NCI-H146 treated with DMSO at 0.1 percent for 48 hours (cell line): ENCODE measurements at regions not wholly inside any gene's neighbourhood (a gene's known extent, or its start where the extent isn't known, plus 50 kb on each side); places are given as distances from the start of the nearest gene placed in this dataset.
"Not testable (repeated sequence)": the region's sequence is repeated elsewhere in the genome, so short reads cannot be mapped to it uniquely, and the experiment has no call there.

Experiments used
- DNase-seq: peaks from one replicate; lab custom pipeline; 2025; ENCODE audit not compliant: unreplicated experiment; lab: John Stamatoyannopoulos, UW

DNA sequence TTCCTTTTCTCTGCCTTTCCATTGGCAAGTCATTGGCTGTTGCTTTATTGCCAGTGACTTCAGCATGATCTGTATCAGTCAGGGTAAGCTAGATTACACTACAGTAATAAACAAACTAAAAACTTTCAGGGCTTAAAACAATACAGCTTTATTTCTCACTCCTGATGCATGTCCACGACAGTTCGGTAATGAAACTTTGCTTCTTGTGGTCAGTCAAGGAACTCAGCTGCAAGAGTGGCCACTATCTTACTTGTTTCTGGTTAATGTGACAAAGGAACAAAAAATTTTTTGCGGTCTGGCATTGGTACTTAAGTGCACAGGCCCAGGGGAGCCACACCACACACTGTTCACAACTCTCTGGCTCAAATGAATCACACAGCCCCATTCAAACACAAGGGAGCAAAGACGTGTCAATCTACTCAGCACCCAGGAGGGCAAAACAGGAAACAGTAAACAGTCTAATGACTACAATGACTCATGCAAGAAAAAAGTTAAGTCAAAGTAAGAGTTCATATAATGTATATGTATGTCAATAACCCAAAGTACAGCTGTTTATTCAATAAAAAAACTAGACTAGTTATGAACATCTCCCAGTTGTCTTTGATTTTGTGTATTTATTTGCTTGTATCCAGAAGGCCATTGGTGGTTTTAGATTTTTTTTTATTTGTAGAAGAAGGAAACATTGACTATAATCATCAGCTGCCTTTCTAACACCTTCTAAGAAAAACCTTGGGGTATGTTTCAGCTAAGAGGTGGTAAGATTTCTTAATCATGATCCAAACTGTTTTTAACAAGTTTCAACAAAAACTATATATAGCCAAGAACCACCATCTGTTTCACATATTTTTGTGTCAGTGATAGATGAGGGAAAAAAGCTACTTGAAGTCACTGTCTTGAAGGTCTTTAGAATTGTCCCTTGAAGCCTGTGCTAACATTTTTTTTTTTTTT, 134.4 kb upstream of the FAM3C start:
- no peak for DNase-seq

- DNase-seq = no peak
Measured at GRCh38 chr7:121529003-121529402, 132.9 kb upstream of the FAM3C start.

DNA sequence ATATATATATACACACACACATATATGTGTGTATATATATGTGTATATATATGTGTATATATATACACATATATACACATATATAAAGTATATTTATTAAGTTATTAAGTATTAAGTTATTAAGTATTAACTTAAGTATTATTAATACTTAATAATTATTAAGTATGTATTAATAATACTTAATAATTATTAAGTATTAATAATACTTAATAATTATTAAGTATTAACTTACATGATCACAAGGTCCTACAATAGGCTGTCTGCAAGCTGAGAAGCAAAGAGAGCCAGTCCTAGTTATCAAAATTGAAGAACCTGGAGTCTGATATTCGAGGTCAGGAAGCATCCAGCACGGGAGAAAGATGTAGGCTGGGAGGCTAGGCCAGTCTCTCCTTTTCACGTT, 130.1 kb upstream of the FAM3C start:
- not testable (repeated sequence) for DNase-seq

GRCh38 chr7:121525155-121525819, 129.2 kb upstream of the FAM3C start:
- no peak for DNase-seq

DNA sequence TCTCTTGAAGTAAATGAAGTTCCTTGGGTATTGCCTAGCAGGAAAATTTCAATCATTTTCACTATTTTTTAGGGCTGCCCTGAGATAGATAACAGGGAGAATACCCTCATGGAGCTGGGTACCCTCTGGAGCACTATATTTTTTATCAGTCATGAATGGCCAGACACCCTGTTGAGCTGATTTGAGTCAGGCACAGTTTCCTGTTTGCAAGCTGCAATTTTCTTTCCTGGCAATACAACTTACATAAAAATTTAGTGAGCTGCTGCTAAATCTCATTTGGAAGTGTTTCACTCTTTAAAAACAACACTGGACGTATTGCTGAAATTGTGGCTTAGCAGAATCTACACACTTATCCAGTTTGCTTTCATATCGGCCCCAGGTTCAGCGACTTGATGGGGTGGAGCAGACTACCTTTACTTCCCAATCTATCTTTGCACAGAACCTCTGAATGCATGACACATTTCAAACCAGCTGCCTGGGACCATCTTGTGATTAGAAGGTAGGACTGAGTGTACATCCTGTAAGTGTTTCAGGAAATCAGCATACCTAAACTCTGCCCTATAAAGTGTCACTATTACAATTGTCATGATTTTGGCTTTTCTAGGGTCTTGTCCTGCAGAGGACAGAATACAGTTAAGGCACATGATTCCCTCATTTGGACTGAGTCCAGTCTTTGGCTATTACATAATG, 125.7 kb upstream of the FAM3C start:
- no peak for DNase-seq

DNA sequence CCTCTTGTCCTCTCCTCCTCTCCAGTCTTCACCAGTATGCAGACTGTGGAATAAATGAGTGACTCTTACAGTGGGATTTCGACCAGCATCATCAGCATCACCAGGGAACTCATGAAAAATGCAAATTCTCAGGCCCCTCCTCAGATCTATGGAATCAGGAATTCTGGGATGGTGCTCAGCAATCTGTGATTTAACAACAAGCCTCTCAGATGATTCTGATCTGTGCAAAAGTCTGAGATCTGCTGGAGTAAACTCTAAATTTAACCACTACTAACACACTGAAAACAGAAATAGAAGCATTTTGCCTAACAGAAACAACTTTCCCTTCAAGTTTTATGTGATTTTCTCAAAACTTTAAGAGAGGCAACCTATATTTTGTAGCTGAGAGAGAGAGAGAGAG, 124.8 kb upstream of the FAM3C start:
- DNase-seq = no peak

DNA sequence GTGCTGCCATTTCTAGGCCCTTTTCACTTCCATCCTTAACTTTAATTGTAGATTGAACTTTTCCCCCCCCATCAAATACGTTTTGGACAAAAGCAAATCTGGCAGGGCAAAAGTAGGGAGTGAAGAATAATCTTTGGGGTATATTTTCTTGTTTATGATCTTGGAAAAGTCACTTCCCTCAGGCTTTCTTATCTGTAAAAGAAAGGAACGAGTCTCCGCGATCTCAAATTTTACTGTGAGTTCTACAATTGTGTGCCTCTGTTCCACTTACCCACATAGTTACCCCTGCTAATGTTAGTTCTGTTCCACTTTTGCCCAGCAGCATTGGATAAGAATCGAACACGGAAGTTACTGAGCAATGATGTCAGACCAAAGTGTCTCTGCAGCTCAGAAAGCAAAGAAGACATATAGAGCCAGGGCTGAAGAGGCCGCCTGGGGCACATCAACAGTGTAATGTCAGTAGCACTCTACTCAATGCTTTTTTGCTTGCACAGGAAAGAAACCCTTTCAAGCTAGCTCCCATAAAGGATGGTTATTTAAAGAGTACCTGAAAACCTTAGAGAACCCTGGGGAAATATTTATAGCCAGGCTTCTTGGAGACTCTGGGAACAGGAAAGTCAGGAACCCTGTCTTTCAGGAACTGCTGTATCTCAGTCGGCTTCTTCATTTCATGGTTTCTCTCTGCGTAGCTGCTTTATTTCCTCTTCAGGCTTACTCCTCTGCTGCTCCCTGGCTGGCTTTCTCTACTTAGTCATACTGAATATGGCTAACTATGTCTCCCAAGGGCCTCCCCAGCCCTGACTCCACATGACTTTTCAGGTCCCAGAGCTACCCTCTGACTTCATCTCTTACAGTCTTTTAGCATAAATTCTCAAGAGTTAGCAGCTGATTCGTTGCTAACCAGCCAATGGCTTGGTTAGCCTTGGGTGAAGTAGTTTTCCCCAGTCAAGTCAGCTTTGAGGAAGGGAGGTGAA, 123.7 kb upstream of the FAM3C start:
- DNase-seq = no peak

- DNase-seq = no peak
Measured at GRCh38 chr7:121517591-121517990, 121.5 kb upstream of the FAM3C start.

GRCh38 chr7:121516821-121517220, 120.7 kb upstream of the FAM3C start:
- no peak for DNase-seq

GRCh38 chr7:121515630-121516401, 119.7 kb upstream of the FAM3C start:
- no peak for DNase-seq

DNA sequence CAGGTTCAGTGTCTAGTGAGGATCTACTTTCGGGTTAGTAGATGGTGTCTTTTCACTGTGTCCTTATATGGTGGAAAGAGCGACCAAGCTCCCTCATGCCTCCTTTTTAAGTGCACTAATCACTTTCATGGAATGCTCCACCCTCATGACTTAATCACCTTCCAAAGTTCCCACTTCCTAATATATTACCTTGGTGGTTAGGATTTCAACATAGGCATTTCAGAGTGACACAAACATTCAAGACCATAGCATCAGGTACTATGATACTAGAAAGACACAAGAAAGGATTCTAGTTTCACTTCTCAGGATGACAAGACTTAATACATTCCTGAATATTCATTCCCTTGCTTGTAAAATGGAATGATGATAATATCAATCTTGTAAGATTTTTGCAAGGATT, 119.1 kb upstream of the FAM3C start:
- no peak for DNase-seq

GRCh38 chr7:121513105-121513504, 117.0 kb upstream of the FAM3C start:
- no peak for DNase-seq

GRCh38 chr7:121510858-121511482, 114.9 kb upstream of the FAM3C start:
- no peak for DNase-seq

GRCh38 chr7:121510302-121510701, 114.2 kb upstream of the FAM3C start:
- no peak for DNase-seq

DNA sequence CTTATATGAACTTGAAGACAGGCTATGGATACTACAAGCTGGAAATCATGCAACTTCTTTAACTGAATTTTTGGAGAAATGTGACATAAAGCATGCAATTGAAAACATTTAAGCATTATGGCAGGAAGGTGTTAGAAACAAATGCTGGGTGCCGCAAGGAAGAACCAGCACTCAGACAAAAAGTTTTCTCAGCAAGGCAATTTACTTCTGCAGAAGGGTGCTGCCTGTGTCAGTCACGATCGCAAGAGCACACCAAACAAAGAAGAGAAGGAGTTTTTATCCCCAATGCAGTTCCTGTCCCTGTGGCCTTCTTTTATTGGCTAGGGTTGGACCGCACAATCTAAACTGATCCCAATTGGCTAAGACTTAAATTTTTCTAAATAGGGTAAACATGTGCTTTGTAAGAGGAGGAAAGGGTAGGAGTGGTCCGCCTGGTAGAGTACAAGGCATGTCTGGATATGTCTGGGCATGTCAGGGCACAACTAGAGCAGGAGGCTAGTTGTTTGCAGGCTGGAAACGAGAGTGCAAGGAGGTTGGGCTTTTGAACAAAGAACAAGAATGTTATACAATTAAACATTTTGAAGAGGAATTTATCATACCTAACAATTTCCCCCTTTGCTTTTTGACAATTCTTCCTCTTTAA, 109.6 kb upstream of the FAM3C start:
- DNase-seq = no peak

- DNase-seq = no peak
Measured at GRCh38 chr7:121505021-121505420, 108.9 kb upstream of the FAM3C start.

DNA sequence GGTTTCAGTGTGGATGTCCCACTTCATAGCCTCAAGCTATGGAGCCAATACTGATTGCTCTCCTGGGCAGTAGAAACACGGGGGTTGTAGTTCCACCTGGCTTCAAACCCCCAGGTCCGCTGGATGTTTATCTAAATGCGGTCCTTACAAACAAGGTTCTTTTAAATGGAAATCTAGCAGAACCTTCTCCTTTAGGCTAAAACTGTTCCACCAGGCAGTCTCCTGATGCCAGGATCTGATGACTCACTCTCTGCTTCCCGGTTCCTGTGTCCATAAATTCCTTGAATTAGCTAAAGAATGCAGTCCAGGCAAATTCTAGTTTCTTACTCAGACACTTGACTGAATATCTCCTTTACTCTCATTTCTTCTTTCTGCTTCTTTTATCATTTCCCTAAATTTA, 108.4 kb upstream of the FAM3C start:
- DNase-seq = no peak

- DNase-seq = no peak
Measured at GRCh38 chr7:121503730-121504129, 107.6 kb upstream of the FAM3C start.

DNA sequence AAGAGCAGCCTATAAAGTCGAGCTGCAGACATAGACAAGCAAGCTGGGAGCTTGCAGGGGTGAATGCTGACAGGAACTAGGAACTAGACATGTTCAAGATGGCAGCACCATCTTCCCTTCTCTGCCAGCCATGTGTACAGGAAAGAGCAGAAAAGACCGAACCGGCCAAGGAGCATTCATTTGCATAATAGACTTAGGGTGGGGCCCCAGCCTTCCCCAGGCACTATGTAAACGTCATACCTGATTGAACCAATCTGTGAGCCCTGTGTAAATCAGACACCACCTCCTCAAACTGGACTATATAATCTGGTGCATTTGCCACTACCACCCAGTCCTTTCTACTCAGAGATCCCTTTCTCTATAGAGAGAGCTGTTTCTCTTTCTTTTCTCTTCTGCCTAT, 106.9 kb upstream of the FAM3C start:
- DNase-seq = no peak
